ENCODE measurements at regions not wholly inside any gene's neighbourhood (a gene's known extent, or its start where the extent isn't known, plus 50 kb on each side); places are given as distances from the start of the nearest gene placed in this dataset.
"Not testable (repeated sequence)": the region's sequence is repeated elsewhere in the genome, so short reads cannot be mapped to it uniquely, and the experiment has no call there.

DNA sequence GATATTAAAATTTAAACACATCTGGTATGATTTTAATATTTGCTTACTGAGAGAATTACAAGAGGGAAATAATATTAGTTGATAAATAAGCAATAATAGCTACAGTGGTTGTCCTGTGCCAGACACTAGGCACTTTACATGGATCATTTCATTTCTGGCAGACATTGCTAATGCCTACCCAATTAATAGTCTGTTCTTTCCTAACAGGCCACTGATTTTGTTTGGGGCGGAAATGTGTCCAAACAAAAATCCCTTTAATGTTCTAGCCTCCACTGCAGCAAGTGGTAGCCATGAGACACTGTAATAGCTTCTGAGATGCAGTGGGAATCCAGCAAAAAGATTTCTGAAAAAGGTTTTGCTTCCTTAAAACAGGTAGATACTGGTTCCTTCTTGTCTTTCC lies 527.4 kb downstream of the CSNK1G3 start:
- Mint-ChIP-seq H3K9me3 (peaks cover 2% of the 10 kb centered on the region), H3K36me3 (ENCODE audit: low read depth) (no peaks in the 10 kb centered on the region), H3K4me3 (no peak overlapping the region), H3K27ac (no peak overlapping the region), H3K27me3 (no peaks in the 10 kb centered on the region), H3K4me1 (ENCODE audit: low read depth) (no peaks in the 10 kb centered on the region)
- no peak for DNase-seq

DNA sequence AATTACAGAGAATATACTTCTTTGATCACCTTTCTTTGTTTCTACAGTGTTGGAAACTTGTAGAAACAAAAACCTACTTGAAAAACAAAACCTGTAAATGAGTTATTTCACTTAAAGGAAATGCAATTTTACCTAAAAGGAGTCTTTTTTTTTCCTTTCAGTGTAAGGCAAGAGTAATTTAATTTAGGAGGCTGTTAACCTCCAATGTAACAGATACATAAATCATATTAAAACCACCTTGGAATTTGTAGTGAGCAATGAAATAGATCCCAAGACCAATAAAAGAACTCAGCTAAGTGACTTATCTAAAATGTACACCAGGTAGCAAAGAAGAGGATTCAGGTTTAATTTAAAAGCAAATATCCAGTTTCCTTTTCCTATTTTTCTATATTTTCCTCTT lies 524.8 kb downstream of the CSNK1G3 start:
- no peaks in the 10 kb centered on the region for H3K27me3 Mint-ChIP-seq
- H3K4me3 Mint-ChIP-seq = no peak overlapping the region
- peaks cover 2% of the 10 kb centered on the region for H3K9me3 Mint-ChIP-seq
- DNase-seq = no peak
- H3K27ac Mint-ChIP-seq = no peak overlapping the region
- no peaks in the 10 kb centered on the region for H3K4me1 Mint-ChIP-seq (ENCODE audit: low read depth)
- no peaks in the 10 kb centered on the region for H3K36me3 Mint-ChIP-seq (ENCODE audit: low read depth)

DNA sequence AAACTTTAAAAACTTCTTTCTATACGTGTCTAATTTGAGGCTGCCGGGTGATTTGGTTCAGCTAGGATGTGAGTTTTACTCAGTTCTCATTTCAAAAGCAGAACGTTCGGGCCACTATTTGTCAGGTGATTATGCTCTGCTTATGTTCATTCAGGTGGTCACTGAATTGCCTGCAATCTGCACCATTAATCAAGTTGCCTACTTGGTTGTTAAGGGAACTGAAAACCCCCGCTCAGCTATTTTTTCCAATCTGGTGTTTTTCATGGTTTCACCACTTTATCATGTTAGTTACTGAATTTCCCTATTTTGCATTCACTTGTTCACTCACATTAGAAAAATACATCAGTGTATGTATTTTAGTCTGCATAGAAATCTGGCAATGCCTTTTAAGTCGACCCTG lies 523.0 kb downstream of the CSNK1G3 start:
- Mint-ChIP-seq H3K9me3 (no peaks in the 10 kb centered on the region), H3K4me1 (ENCODE audit: low read depth) (no peaks in the 10 kb centered on the region), H3K27ac (no peak overlapping the region), H3K27me3 (no peaks in the 10 kb centered on the region), H3K36me3 (ENCODE audit: low read depth) (no peaks in the 10 kb centered on the region), H3K4me3 (no peak overlapping the region)
- DNase-seq = no peak

DNA sequence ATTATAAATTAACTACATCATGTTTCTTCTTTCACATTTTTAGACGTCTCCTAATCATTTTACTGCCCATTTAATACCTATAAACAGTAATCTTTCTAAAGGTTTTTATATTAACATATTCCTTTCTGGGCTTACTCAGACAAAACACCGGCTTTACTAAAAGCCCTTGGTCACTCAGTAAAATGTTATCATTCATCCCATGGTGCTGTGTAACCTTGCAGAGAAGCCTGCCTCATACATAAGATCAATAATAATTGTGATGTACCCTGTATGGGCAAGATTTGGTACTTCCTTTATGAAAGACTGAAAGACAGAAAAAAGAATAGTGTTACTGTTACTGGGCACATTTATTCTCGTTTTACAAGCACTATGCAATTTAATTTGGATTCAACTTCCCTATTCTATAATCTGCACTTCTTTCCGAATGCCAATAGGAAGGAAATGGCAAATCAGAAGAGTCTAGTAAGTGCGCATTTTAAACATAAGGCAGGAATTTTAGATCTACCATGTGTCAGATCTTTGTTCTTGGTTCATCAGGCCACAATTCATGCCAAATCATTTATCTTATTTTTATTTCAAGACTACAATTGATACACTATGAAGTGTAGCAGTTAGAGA lies 522.2 kb downstream of the CSNK1G3 start:
- Mint-ChIP-seq H3K36me3 (ENCODE audit: low read depth) (no peaks in the 10 kb centered on the region), H3K4me3 (no peak overlapping the region), H3K27ac (no peak overlapping the region), H3K4me1 (ENCODE audit: low read depth) (no peaks in the 10 kb centered on the region), H3K9me3 (no peaks in the 10 kb centered on the region), H3K27me3 (no peaks in the 10 kb centered on the region)
- DNase-seq = no peak

DNA sequence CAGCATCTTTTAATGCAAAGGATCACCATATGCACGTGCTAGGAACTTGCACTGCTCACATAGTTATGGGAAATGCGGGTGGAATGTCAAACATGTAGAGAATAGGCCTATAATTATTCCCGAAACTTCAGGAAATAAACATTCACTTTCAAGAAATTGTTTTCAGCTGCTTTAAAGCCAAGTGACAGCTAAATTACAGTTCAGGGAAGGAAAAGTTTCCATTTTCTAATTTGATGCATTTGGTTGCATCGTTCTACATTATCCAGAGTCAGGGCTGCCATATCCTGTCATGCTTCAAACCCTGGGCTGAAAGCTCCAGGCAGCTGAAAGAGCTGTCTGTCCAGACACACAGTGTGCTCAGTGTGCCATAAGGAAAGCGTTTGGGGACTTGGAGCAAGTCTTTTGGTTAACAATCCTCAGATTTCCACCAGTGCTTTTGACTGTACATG lies 518.1 kb downstream of the CSNK1G3 start:
- no peaks in the 10 kb centered on the region for H3K36me3 Mint-ChIP-seq (ENCODE audit: low read depth)
- no peak overlapping the region for H3K27ac Mint-ChIP-seq

DNA sequence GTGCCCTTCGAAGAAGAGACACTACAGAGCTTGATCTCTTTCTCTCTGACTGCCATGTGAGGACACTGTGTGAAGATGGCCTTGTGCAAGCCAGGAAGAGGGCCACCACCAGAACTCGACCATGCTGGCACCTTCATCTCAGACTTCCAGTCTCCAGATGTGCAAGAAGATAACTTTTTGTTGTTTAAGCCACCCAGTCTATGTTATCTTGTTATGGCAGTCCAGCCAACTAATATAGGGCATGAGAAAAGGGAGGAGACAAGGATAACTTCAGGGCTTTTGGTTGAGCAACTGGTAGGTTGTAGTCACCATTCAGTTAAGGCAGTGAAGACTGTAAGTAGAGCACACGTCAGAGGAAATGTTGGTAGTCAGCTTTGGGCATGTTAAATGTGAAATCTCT lies 515.5 kb downstream of the CSNK1G3 start:
- no peak overlapping the region for H3K4me3 Mint-ChIP-seq
- H3K9me3 Mint-ChIP-seq = no peaks in the 10 kb centered on the region
- no peak overlapping the region for H3K27ac Mint-ChIP-seq
- no peaks in the 10 kb centered on the region for H3K27me3 Mint-ChIP-seq
- H3K4me1 Mint-ChIP-seq (ENCODE audit: low read depth) = no peaks in the 10 kb centered on the region
- no peak for DNase-seq
- no peaks in the 10 kb centered on the region for H3K36me3 Mint-ChIP-seq (ENCODE audit: low read depth)

More for the DNA sequence above, 518.1 kb downstream of the CSNK1G3 start:
- Mint-ChIP-seq H3K9me3 (no peaks in the 10 kb centered on the region), H3K4me1 (ENCODE audit: low read depth) (no peaks in the 10 kb centered on the region), H3K4me3 (no peak overlapping the region), H3K27me3 (no peaks in the 10 kb centered on the region)
- DNase-seq = no peak

DNA sequence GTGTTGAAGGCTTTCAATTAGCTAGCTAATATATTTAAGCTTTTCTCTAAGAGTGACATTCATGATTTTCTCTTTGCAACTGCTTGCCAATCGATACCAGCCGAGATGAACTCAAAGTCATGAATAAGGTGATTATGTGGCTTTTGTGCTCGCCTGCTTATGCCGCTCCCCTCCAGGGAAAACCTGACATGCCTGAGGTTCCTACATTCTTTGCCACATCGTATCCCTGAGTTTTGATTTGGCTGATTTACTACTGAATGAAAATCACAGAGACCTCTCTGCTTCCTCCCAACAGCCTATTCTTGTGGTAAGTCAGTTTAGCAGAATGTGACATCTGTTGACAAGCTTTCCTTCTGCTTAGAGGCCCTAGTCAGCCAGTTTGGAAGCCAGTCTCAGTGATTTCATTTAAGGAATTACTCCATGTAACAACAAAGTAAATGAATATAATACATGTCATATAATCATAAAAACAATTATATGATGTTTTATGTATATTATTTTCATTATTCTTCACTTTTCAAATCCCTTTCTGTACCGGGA lies 513.4 kb downstream of the CSNK1G3 start:
- Mint-ChIP-seq H3K27ac (no peak overlapping the region), H3K9me3 (peaks cover 5% of the 10 kb centered on the region)

DNA sequence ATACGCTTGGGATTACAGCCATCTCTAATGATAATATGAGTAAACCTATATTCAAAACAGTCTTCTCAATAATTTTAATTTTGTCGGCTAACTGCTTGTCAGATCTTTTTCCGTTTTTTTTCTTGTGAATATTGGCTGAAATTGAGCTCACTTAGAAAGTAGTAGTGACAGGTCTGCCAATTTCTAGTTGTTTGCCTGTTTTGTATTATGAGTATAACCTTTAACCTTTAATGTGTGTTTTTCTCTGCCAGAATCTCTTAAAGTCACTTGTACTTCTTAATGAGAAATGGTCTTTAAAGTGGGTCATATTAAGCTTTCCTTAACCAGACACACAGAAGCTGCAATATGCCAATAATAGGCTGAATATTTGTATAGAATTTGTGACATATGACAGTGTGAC lies 511.0 kb downstream of the CSNK1G3 start:
- no peaks in the 10 kb centered on the region for H3K36me3 Mint-ChIP-seq (ENCODE audit: low read depth)
- H3K9me3 Mint-ChIP-seq = peaks cover 11% of the 10 kb centered on the region
- H3K4me3 Mint-ChIP-seq = no peak overlapping the region
- H3K4me1 Mint-ChIP-seq (ENCODE audit: low read depth) = no peaks in the 10 kb centered on the region
- H3K27me3 Mint-ChIP-seq = no peaks in the 10 kb centered on the region
- no peak for DNase-seq
- H3K27ac Mint-ChIP-seq = no peak overlapping the region

More for the DNA sequence above, 513.4 kb downstream of the CSNK1G3 start:
- no peaks in the 10 kb centered on the region for H3K27me3 Mint-ChIP-seq
- H3K4me1 Mint-ChIP-seq (ENCODE audit: low read depth) = no peaks in the 10 kb centered on the region
- no peak for DNase-seq
- H3K4me3 Mint-ChIP-seq = no peak overlapping the region
- no peaks in the 10 kb centered on the region for H3K36me3 Mint-ChIP-seq (ENCODE audit: low read depth)

DNA sequence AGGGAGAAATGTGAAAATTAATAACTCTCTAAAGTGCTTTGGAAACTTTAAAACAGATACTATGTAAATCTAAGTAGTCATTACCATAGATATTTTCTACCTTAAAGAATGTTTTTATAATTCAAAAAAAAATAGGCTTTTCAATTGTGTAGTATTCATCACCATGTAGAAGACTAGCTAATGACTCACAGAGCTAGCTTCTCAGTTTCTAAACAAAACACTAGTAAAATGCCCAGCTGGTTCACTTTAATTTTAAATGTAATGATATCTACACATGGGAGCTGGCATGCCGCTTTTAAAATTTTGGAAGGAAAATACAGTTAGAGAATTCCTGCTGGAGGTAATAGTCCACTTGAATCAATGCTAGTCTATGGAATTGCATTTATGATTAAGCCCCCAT lies 509.8 kb downstream of the CSNK1G3 start:
- Mint-ChIP-seq H3K27me3 (no peaks in the 10 kb centered on the region), H3K36me3 (ENCODE audit: low read depth) (no peaks in the 10 kb centered on the region), H3K4me1 (ENCODE audit: low read depth) (no peaks in the 10 kb centered on the region), H3K9me3 (peaks cover 11% of the 10 kb centered on the region), H3K4me3 (no peak overlapping the region), H3K27ac (no peak overlapping the region)
- no peak for DNase-seq

DNA sequence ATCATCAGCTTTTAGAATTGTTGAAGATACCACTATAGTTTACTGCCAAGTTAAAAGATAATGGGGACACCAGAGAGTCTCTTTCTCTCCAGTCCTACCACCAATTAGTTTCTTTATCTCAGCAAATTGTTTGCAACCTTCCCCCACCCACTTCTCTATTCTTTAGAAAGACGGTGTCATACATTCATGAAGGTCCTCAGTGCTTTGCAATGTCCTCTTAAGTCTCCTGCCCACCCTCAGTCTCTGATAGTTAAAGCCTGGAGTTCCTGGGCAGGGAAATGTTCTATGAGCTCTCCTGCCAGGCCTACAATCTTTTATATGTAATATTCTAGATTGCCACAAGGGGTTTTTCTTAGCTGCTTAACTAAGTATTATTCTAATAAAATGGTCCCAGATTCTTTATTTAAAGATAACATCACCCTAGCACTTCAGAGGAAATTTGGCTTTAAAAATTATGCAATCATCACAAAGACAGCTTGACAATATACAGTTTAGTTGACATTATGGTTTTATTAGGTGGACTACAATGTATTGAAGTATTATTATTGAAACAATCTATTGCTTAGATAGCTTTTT lies 509.2 kb downstream of the CSNK1G3 start:
- no peak for DNase-seq
- Mint-ChIP-seq H3K4me3 (no peak overlapping the region), H3K27ac (no peak overlapping the region), H3K9me3 (peaks cover 11% of the 10 kb centered on the region), H3K4me1 (ENCODE audit: low read depth) (no peaks in the 10 kb centered on the region), H3K27me3 (no peaks in the 10 kb centered on the region), H3K36me3 (ENCODE audit: low read depth) (no peaks in the 10 kb centered on the region)

DNA sequence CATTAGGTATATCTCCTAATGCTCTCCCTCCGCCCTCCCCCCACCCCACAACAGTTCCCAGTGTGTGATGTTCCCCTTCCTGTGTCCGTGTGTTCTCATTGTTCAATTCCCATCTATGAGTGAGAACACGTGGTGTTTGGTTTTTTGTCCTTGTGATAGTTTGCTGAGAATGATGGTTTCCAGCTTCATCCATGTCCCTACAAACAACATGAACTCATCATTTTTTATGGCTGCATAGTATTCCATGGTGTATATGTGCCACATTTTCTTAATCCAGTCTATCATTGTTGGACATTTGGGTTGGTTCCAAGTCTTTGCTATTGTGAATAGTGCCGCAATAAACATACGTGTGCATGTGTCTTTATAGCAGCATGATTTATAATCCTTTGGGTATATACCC lies 505.3 kb downstream of the CSNK1G3 start:
- DNase-seq; H3K4me3 Mint-ChIP-seq; H3K27ac Mint-ChIP-seq; H3K27me3 Mint-ChIP-seq; H3K4me1 Mint-ChIP-seq (ENCODE audit: low read depth); H3K36me3 Mint-ChIP-seq (ENCODE audit: low read depth): not testable (repeated sequence)
- peaks cover 11% of the 10 kb centered on the region for H3K9me3 Mint-ChIP-seq

DNA sequence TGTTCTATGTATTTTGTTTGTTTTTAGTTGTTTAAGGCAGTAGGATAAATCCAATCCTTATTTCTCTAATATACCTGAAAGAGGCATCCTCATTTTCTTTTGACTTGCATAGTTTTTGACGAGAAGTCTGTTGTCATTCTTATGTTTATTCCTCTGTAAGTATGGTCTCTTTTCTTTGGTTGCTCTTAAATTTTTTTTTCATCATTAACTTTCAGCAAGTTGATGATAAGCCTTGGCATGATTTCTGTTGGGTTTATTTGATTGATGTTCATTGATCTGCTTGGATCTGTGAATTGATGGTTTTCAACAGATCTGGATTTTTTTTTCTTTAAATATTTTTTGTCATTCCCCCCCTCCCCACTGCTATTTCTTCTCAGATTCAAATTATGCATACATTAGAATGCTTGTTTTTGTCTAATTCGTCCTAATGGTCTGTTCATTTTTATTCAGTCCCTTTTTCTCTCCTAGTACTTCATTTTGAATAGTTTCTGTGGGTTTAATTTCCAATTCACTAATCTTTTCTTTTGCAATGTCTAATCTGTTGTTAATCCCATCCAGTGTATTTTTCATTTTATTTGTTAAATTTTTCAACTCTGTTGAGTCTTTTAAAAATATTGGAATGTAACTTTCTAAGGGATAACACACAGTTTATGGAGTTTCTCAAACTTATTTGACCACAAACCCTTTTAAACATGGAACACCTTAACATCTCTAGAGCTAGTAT lies 495.9 kb downstream of the CSNK1G3 start:
- H3K9me3 Mint-ChIP-seq = peaks cover 21% of the 10 kb centered on the region
- H3K27ac Mint-ChIP-seq = no peak overlapping the region
- no peak for DNase-seq
- no peak overlapping the region for H3K4me3 Mint-ChIP-seq
- no peaks in the 10 kb centered on the region for H3K36me3 Mint-ChIP-seq (ENCODE audit: low read depth)
- H3K4me1 Mint-ChIP-seq (ENCODE audit: low read depth) = no peaks in the 10 kb centered on the region
- H3K27me3 Mint-ChIP-seq = no peaks in the 10 kb centered on the region

DNA sequence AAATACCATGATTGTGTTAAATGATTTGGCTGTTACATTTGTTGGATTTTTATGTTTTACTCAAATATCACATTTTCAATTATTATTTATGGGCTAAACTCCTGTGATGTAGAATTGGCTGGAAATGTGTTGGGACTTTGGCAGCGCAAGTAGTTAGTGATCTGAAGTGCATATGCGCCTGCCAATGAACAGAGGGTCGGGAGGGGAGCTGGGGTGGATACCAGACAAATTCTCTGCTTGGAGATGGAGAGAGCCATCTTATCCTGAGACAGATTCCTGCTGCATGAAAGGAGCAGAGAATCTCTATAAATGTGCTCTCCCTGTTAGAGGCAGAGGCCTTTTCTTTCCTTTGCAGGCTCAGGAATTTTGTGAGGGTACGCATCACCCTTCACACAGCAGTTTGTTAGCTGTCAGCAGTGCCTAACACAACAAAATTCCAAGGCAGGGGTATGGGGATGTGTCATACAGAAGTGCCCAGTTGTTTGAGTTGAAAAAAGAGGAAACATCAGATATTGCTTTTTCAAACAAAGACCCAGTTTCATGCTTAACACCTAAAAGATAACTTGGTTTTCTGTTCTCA lies 489.1 kb downstream of the CSNK1G3 start:
- no peak overlapping the region for H3K4me3 Mint-ChIP-seq
- H3K4me1 Mint-ChIP-seq (ENCODE audit: low read depth) = no peaks in the 10 kb centered on the region
- H3K27me3 Mint-ChIP-seq = no peaks in the 10 kb centered on the region
- H3K36me3 Mint-ChIP-seq (ENCODE audit: low read depth) = no peaks in the 10 kb centered on the region
- no peak for DNase-seq
- peaks cover 2% of the 10 kb centered on the region for H3K9me3 Mint-ChIP-seq
- H3K27ac Mint-ChIP-seq = no peak overlapping the region

DNA sequence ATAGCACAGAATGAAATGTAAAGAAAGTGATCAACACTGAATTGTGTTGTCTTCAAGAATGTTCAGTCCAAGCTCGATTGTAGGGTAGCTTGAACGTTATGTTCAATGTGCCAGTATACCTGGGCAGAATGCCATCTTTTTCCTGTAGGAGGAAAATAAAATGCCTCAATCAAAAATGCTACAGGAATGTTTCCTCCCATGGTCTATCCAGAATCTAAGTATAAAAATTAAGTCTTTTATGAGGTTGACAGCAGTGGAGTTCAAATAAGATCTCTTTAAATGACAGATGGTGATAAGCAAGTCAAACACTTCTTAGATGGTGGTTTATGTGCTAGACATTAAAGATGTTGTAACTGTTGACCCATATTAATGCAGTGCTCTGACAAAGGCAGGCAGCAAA lies 488.6 kb downstream of the CSNK1G3 start:
- H3K27ac Mint-ChIP-seq = no peak overlapping the region
- H3K9me3 Mint-ChIP-seq = peaks cover 3% of the 10 kb centered on the region
- H3K4me3 Mint-ChIP-seq = no peak overlapping the region
- no peaks in the 10 kb centered on the region for H3K27me3 Mint-ChIP-seq
- DNase-seq = no peak
- H3K36me3 Mint-ChIP-seq (ENCODE audit: low read depth) = no peaks in the 10 kb centered on the region
- H3K4me1 Mint-ChIP-seq (ENCODE audit: low read depth) = no peaks in the 10 kb centered on the region
